ENCODE measurements at regions not wholly inside any gene's neighbourhood (a gene's known extent, or its start where the extent isn't known, plus 50 kb on each side); places are given as distances from the start of the nearest gene placed in this dataset.

DNA sequence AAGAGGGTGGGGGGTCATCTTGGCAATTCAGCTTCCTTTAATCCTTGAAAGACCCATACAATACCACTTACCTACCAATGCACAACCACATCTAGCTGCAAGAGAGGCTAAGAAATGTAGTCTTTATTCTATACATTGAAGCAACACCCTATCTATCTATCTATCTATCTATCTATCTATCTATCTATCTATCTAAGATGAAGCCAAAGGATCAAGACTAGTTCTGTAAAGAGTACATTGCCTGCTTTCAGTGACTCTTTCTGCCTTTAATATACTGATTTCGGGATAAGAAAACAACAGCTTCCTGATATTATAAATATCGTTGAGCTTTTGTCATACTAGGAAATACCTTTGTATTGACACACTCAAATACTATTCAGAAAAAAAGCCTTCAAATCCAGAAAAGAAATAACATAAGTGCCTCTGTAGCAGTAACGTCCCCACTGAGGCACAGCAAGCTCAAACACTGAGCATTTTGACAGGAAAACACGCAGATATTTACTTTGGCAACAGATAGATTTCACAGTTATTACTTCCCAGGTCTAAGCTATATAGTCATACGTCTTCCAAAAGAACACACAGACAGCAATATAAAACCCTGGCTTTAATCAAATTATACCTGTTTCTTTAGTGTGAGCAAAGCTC, 139.4 kb upstream of the SERTAD2 start:
- TF ChIP-seq RFX5 (IDR thresholded peaks at IDR 0.05; ENCODE audit: borderline replicate concordance, low read depth, low read length) (no peak), FOSL1 (IDR thresholded peaks at IDR 0.05; ENCODE audit: insufficient read depth, low read depth, low read length) (no peak), POLR2A (IDR thresholded peaks at IDR 0.05; ENCODE audit: control extremely low read depth in 1 of 2, low read depth in 2 of 2, low read length in 2 of 2) (no peak), EP300 (IDR thresholded peaks at IDR 0.05; ENCODE audit: borderline replicate concordance in 1 of 2, low read depth in 2 of 2, low read length in 2 of 2) (no peak), CHD1 (IDR thresholded peaks at IDR 0.05; ENCODE audit: low read depth, low read length) (no peak), TBP (IDR thresholded peaks at IDR 0.05; ENCODE audit: low read depth, low read length) (no peak), CREB1 (IDR thresholded peaks at IDR 0.05) (no peak)
- TF ChIP-seq, protein P1, sequence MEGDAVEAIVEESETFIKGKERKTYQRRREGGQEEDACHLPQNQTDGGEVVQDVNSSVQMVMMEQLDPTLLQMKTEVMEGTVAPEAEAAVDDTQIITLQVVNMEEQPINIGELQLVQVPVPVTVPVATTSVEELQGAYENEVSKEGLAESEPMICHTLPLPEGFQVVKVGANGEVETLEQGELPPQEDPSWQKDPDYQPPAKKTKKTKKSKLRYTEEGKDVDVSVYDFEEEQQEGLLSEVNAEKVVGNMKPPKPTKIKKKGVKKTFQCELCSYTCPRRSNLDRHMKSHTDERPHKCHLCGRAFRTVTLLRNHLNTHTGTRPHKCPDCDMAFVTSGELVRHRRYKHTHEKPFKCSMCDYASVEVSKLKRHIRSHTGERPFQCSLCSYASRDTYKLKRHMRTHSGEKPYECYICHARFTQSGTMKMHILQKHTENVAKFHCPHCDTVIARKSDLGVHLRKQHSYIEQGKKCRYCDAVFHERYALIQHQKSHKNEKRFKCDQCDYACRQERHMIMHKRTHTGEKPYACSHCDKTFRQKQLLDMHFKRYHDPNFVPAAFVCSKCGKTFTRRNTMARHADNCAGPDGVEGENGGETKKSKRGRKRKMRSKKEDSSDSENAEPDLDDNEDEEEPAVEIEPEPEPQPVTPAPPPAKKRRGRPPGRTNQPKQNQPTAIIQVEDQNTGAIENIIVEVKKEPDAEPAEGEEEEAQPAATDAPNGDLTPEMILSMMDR (IDR thresholded peaks at IDR 0.05; ENCODE audit: control extremely low read depth in 1 of 3, insufficient read depth in 1 of 3, low read depth in 1 of 3, low read length in 3 of 3), result no peak

Data from H1 (cell line).